Non-pigmented ciliary epithelial cell (primary cell): ENCODE measurements at regions not wholly inside any gene's neighbourhood (a gene's known extent, or its start where the extent isn't known, plus 50 kb on each side); places are given as distances from the start of the nearest gene placed in this dataset.

ENCODE experiments used
- DNase-seq: peaks from one replicate; pipeline ENCODE4 v3.0.0-alpha.2; 2010; ENCODE audit warnings: low read depth

DNA sequence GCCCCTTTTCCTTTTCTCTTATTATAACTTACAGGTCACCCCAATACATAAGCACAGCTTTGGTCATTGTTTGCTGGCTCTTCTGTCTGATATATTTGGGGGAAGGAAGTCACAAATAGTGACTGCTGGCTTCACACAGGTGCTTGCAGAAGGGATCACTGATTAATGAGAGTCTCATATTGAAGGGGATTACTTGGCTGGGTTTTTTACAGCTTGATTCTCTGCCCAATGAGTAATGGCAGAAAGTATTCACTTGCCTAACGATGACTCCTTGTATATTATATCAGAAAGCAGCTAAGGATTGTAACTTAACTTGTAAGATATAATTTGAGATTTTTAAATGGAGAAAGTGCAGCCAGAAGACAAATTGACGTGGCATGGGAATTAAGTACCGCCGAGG is 119.3 kb upstream of the PFN2 start:
- DNase-seq = no peak

DNA sequence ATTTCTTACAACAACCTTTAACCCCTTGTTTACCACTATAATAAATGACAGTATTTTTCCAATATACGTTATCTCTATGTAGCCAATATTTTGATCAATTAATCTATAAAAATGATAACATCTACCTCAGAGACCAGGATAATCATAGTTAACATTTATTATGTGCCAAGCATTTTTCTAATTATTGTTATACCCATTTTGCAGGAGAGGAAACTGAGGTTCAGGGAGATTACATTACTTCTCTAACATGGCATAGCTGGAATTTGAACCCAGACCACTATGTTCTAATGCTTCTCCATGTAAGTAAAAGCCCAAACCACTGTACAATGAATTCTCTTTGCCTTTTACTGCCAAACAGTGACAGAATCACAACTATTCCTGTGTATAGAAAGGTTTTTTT is 113.4 kb upstream of the PFN2 start:
- no peak for DNase-seq

DNA sequence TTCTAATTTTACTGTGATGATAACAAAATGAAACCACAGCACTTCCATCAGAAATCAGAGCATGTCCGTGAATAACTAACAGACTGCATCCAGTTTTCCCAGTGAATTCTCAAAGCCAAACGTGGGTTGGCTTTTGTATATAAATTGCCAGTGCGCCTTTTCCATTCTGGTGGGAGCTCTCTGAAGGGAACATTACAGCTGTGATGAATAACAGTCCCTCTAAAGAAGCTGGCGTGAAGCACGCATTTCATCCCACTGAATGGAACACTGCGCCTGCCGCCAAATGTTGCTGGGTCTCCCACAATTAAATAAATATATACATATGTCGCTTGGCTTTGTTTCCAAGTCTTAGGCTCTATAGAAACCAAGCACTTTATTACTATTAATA is 113.0 kb upstream of the PFN2 start:
- no peak for DNase-seq

DNA sequence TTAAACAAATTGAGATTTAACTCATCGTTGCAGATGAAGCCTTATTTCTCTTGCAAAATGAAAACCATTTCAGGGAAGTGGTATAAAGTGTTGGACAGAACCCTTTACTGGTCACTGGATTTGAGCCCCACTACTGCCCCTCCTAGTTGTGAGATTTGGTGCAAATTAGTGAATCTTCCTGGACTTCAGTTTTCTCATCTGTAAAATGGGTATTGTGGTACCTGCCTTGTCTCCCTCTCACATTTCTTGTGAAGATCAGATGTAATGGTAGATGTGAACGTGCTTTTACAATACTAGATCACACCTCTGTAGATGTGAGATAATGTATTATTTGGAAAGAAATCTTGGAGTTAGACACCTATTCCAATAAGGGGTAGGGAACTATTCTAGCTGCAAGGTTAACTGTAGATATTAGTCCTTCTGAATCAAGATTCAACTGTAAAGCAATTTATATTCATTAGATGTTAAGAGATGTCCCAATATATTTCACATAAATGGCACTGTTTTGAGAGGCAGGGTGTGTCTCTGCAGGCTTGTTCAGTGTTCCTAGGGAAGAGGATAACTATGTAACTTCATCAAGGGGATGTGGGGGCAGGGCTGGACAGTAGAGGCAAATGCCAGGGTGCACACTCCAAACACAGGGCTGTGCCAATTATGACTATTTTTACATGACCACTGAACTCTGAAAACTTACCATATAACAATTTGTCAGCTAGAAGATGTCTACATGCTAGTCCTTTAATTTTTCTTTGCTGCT is 112.4 kb upstream of the PFN2 start:
- DNase-seq = no peak

DNA sequence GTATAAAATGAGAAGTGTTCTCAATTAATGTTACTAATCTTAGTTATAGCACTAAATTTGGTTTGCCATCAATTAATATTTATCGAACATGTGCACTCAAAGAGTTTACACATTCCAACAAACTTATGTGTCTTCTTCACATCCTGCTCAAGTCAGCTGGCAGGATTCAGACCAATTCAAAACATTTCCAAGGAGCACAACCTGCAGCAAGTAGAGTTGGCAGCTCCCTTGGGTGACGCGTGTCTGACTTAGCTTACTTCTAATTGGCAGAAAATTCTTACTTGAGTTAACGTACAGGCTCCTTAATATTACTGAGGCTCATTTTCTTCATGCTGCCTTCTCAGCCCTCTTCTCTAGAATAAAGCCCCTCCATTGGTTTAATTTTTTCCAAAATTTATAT is 110.4 kb upstream of the PFN2 start:
- DNase-seq = no peak

DNA sequence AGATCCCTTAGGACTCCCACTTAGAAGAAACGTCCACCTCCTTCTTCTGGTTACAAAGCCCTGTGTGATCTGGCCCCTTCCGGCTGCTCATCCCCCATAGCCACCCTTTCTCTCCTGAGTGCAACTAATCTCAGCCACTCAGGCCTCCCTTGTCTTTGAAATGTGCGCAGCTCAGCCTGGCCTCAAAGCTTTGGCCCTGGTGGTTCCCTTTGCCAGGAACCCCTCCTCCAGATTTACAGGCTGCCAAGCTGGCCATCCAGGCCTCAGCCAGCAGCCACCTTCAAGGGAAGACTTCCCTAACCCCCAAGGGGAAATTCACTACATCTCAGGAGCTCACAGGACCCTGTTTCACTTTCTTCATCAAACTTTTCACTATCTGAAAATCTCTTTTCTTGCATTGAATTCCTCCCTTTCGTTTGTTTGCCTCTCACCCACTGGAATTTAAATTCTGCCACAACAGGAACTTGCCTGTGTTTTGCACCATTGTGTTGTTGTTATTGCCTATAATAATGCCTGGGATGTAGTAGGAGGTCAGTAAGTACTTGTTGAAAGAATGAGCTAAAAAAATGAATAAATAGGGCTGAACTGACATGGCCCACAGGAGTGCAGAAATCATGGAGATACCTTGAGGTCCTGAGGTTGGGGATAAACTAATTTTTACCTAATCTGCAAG is 109.5 kb upstream of the PFN2 start:
- no peak for DNase-seq

DNA sequence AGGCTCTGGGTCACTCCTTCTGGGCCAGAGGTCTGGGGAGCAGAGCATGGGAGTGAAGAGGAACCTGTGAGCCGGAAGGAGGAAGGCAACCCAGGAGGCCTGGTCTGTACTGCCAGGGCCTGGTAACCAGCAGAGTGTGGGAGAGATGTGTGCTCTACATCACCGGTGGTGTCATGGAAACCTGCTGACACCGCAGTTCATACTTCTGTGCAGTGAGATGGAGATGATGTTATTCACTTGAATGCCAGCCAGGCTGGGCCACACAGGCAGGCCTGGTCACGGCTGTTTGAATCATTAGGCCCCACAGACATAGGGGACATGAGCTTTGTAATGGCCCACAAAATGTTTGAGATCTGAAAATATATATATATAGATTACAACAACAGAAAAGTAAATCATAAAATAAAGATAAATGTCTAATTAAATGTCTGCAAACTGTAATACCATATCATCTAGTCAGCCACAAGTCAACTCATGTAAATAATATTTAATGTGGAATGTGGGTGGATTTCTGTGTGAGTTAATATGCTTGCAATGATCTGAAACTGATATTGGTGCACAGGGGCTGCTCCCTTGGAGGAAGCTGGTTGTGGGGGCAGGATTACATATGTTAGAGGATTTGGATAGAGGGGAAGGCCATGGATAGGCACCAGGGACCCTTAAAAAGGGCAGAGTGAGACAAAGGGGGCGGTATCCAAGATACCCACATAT is 108.5 kb upstream of the PFN2 start:
- DNase-seq = peak; percentile 93

DNA sequence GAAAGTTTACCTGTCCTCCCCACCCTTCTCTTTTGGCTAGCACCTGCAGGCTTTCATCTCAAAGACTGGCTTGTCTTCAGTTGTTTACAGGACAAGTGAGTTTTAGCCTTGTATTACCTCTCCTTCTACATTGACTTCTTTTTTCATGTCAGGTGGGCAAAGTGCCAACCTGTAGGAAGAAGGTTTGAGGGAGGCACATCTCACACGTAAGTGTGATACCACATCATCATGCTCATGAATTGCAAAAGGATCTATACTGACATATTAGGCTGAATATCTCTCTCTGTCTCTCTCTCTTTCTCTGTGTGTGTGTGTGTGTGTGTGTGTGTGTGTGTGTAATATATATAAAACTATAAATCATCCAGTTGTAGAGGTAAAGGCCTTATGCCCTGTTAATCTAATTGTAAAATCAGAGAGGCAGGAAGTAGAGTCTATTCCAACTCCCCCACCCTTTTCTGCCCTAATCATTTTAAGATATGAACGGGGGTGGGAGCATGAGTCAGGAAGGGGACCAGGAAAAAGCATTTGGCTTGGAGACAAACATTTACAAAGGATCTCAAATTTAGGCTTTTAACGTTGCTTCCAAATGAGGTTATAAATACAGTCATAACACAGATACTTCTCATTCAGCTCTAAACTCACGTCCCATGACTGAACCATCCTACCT is 107.0 kb upstream of the PFN2 start:
- no peak for DNase-seq

DNA sequence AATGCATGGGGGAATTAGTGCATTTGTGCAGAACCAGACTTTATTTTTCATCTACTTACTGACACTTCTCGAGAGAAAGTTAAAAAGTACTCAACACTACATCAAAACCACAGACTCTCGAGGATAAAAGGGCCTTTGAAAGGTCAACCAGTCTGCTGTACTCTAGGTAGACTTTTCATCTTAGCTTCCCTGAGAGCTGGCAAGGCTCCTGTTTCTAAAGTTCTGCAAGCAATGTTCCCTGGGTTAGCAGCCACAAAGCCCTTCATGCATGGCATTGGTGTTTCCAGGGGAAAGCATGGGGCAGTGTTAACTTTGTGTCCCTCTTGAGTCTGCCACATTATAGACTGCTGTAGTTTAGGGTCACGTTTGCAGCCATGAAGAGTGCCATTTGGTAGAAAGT is 106.4 kb upstream of the PFN2 start:
- no peak for DNase-seq

DNA sequence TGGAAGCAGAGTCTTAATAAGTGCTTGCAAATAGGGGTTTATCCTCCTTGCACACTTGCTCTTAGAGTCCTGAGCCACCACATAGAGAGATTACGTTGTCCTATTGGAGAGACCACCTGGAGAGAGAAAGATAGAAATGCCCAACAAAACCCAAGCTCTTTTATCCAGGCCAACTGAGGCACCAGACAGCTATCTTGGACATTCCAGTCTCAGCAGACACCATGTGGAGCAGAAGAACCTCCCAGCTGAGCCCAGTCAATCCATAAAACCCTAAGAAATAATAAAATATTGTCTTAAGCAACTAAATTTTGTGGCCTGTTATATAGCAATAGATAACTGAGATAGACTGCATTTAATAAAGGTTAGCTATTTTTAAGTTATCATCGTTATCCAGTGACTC is 105.7 kb upstream of the PFN2 start:
- no peak for DNase-seq

DNA sequence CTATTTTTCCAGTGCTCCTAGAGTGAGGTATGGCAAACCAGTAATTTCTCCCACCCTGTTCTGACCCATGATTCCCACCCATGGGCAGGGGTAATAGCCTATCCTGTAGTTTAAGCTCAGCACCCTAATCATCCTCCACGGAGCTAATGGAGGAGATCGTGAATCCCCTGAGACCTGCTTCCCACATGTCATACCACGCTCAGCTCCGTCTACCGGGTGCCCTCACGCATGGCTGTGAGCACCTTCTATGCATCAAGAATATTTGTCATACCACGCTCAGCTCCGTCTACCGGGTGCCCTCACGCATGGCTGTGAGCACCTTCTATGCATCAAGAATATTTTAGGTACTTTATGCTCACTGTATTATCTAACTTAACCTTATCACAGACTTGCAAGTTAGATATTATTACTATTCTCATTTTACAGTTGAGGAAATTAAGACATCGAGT is 104.7 kb upstream of the PFN2 start:
- no peak for DNase-seq

DNA sequence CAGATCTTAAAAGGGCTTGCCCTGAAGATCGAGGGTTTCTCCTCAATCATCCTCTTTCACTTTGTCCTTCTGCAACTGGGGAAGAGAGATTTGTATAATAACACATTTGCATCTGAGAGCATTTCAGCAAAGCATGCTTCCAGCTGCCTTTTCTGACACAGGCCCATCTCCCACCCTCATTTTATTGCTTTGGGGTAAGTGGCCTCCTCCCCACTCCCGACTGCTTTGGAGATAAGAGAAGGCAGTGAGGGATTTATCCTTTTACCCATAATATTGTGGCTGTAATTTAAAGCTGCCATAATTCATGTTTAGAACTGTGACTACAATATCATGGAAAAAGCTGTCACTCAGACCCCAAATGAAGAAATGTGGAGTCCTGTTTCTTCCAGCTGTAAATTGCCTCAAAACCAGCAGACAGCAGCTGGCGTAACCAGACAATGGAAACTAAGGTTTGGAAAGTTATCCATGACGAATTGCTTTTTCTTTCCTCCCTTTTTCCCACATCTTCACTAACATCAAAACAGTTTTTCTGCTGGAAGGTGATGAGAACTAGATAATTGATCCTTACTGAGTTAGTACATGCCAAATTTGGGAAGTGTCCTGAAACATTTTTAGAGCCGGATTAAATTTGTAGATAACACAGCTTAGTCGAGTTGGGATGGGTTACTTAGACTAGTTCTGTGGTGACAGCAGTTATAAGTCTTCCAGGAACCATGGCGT is 104.2 kb upstream of the PFN2 start:
- DNase-seq = no peak

DNA sequence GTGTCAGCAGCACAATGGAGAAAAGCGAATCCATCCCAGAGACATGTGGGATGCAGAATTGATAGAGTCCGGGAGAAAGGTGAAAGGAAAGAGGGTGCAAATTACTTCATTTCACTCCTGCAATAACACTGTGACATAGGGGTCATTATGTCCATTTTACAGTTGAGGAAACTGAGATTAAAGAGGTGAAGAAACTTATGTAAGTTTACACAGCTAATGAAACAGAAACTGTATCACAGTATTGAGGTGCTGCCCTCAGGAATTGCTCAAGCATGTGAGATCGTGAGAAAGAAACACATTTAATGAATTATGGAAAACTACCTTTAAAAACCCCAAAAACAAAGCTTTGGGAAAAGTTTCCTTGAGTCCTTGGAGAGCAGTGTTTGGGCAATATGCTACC is 103.6 kb upstream of the PFN2 start:
- DNase-seq = no peak

DNA sequence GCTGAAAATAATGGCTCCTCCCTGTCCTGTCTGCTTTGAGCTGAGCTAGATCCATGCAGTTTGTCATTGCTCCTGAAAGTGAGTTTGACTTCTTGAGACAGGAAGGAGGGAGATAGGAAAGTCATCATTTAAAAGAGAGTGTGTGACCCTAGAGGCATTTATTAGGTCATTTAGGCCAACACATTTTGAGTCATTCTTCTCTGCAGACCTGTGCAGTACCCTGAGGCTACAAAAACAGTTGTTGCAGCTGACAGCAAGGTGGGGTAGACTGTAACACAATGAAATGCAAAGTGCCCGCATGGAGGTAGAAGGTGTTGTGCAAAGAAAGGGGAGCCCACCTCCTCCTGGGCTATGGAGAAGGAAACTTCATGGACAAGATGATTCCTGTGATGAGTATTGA is 102.8 kb upstream of the PFN2 start:
- no peak for DNase-seq

DNA sequence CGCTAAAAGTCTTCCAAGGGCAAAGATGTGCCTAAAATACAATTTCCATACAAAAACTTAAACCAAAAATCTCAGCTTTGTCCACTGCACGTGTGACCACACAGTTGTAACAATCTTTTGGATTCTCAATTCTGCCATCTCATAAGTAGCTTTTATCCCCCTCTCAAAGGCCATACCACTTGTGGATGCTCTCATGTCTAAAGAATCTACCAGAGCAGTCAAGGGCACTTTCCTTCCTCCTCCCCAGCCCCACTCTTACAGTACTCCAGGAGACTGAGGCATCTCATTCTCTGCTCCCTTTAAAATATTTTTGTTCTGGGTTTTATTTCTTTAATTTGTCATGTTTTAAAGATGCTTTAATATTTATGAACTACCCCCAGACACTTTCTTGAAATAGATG is 102.3 kb upstream of the PFN2 start:
- no peak for DNase-seq

DNA sequence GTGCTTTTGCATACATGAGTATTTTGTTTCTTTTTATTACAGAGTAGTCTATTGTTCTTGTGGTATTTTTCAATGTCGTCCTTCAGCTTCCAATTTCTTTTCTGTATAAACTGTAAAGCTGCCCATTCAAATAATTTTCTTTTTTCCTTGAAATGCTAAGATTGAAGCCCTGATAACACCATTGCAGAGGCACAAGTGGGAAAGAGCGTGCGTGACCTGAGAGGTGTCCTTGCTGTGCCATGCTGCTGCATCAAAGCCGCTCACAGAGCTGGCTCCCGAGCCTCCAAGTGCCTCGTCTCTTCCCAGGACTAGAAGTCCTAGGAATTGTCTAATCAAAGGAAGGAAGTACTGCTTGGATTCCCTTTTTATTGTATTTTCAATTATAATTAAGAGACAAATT is 101.9 kb upstream of the PFN2 start:
- DNase-seq = no peak

DNA sequence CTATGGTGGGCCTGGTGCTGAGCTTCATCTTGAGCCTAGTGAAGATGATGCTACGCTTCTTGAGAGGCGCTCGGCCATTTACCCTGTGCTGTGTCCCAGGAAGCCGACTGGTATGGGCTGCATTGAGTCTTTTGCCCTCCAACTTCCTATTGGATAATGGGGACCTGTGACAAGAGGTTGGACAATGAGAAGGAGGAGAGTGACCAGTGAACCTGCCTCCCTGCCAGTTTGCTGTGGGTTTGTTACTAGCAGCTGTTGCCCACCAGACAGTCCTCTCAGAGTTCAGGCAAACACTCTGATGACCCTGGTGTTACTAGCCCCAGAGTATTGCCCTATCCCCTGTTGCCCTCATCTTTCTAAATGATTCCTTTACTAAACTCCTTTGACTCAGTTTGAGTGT is 99.6 kb upstream of the PFN2 start:
- DNase-seq = no peak

DNA sequence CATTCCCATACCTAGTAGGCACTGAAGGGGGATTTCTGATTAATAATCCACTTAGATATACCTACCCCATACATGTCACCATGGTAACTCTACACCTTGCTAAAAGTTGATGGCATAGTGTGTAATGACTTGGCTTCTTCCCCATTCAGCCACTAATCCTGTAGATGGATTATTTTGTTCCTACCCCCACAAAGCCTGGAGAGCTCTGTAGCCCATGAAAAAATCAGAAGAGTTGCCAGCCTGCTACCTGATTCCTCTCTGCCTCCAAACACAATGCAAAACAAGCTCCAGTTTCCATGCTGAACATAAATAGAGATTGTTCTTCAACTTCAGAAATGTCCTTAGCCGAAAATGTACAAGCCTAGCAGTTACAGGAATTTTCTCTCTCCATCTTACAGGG is 98.9 kb upstream of the PFN2 start:
- DNase-seq = no peak

DNA sequence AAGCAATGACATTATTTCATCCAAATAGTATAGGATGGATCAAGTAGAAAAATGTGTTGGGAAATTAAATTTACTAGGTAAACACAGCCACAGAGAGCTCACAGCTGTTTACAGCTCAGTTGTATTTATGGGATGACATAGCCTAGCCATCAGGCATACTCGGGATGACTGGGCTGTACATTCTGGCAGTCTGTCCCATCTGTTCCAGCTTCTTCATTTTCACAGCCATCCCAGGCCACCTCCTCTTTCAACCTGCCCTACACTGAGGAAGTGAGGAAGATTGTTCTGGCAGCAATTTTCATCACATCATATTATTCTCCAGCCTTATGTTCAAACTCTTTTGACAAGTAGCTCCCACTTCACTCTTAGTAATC is 98.4 kb upstream of the PFN2 start:
- DNase-seq = no peak

DNA sequence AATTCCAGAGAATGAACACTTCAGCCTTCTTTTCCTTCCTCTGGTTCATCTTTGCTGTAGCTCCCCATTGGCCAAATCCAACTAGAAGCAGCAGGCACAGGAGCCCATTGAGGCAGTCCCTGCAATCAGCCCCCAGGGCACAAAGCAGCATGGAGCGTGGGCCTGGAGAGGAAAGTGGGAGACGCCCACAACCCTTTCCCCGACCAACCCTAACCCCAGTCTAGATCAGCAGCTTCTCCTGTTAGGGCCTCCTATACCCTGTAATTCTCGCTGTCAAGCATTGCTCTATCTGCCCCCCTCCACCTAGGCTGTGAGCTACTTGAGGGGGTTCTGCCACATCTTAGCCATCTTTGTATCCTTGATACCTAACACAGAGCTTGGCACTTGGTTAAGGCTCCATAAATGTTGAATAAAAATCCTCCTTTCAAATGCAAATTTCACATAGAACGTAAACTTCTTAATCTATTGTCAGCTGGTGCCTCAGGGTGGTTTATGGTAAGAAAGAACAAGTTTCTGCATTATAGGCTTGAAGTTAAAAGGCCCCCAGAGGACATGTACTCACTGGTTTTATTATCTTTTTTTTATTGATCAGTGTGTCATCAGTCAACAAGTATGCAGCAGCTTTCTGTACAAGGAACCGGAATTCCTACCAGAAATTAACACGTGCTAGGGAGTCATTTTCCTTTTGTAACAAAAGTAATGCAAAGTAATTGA is 97.9 kb upstream of the PFN2 start:
- no peak for DNase-seq

DNA sequence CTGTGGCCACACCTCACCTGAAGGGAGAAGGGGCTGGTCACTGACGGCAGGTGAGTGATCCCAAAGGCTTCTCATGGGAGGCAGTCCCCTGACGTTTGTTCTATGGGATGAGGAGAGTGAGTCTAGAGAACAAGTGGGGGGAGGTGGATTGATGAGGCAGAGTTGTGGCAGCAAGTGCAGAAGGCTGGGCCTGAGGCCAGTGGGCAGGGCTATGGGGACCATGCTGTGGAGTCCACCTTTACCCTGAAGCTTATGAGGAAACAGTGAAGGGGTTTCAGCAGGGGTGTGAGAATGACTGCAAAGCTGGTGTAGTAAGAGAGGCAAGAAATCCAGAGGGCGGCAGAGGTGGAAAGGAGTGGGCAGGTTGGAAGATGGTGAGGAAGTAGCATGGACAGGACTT is 96.9 kb upstream of the PFN2 start:
- no peak for DNase-seq

DNA sequence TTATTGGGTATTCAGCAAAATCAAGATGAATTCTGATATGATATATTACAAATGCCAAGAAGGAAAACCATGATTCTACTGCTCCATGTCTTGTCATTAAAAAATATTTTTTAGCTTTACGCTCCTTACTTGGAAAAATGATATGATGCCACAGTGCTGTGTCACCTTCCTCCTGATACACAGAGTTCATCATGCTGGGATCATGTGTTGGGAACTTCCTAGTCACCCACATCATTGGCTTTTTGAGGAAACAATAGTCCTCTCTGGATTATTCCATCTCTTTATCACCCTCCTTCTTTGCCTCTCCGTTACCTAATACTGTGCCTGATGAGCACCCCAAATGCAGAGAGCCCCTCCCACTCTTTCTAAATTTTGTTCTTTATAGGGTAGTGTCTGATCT is 94.3 kb upstream of the PFN2 start:
- no peak for DNase-seq
